Keratinocyte (primary cell): ENCODE measurements at regions not wholly inside any gene's neighbourhood (a gene's known extent, or its start where the extent isn't known, plus 50 kb on each side); places are given as distances from the start of the nearest gene placed in this dataset.

ENCODE experiments used
- CTCF ChIP-seq, 3 experiments: IDR thresholded peaks in 1 of 3; conservative IDR thresholded peaks in 1 of 3; optimal IDR thresholded peaks in 1 of 3; 2 replicates in 2 of 3; 3 replicates in 1 of 3; pipeline versions ENCODE3 to v1.5.1; 2011; ENCODE audit warnings: low read length in 3 of 3, mild to moderate bottlenecking in 3 of 3, moderate library complexity in 2 of 3, control low read depth in 1 of 3, inconsistent platforms in 1 of 3; ENCODE audit not compliant: insufficient read depth in 2 of 3; ENCODE audit errors: extremely low read depth in 1 of 3
- EZH2 ChIP-seq: IDR thresholded peaks from one replicate; pipeline ENCODE4 v1.6.1; 2012; ENCODE audit warnings: inconsistent platforms, mild to moderate bottlenecking, low read length, moderate library complexity

GRCh38 chr5:3484836-3485235 is 110.8 kb upstream of the IRX1 start:
- TF ChIP-seq CTCF (optimal IDR thresholded peaks at IDR 0.05 in 1 of 3, IDR thresholded peaks at IDR 0.05 in 1 of 3, conservative IDR thresholded peaks at IDR 0.05 in 1 of 3; ENCODE audit: extremely low read depth in 1 of 3, insufficient read depth in 2 of 3, low read length in 3 of 3): no peak
- TF ChIP-seq EZH2: no peak
